Loucy (cell line): ENCODE measurements at regions not wholly inside any gene's neighbourhood (a gene's known extent, or its start where the extent isn't known, plus 50 kb on each side); places are given as distances from the start of the nearest gene placed in this dataset.

Experiments used
- EZH2phosphoT487 ChIP-seq: fragments of 200-600 bp; IDR thresholded peaks from 2 replicates; pipeline ENCODE4 v1.6.1; 2018; ENCODE audit warnings: antibody characterized with exemption, mild to moderate bottlenecking, moderate library complexity, borderline replicate concordance
- TF ChIP-seq, protein P1 (sequence below): fragments of 200-600 bp; sonication (generic); conservative IDR thresholded peaks from 2 replicates; pipeline ENCODE4 v1.5.1; 2014; ENCODE audit warnings: mild to moderate bottlenecking, antibody characterized with exemption, low read length

- TF ChIP-seq, protein P1, sequence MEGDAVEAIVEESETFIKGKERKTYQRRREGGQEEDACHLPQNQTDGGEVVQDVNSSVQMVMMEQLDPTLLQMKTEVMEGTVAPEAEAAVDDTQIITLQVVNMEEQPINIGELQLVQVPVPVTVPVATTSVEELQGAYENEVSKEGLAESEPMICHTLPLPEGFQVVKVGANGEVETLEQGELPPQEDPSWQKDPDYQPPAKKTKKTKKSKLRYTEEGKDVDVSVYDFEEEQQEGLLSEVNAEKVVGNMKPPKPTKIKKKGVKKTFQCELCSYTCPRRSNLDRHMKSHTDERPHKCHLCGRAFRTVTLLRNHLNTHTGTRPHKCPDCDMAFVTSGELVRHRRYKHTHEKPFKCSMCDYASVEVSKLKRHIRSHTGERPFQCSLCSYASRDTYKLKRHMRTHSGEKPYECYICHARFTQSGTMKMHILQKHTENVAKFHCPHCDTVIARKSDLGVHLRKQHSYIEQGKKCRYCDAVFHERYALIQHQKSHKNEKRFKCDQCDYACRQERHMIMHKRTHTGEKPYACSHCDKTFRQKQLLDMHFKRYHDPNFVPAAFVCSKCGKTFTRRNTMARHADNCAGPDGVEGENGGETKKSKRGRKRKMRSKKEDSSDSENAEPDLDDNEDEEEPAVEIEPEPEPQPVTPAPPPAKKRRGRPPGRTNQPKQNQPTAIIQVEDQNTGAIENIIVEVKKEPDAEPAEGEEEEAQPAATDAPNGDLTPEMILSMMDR = no peak
- no peak for TF ChIP-seq EZH2phosphoT487
Observed at GRCh38 chr6:140833408-140833807, 1299.3 kb upstream of the GJE1 start.
